GM12878 (cell line): ENCODE measurements at regions not wholly inside any gene's neighbourhood (a gene's known extent, or its start where the extent isn't known, plus 50 kb on each side); places are given as distances from the start of the nearest gene placed in this dataset.

Experiments used
- ATAC-seq: fragments of 200-7000 bp; cut with Tn5 transposase; 3 replicates; pipeline ENCODE4 v1.9.1; 2020; ENCODE audit warnings: mild to moderate bottlenecking, moderate library complexity
- BruUV-seq: library from RNA; stranded (reverse); fragments of 400-500 nt; replicated peaks from 2 replicates; lab custom pipeline; 2021; lab: Mats Ljungman, UMichigan
- CTCF ChIA-PET: fragments of 300-600 bp; sonication (Branson Sonifier 250); formaldehyde crosslinking; extraction: SDS; loops from one replicate; lab custom pipeline; 2021; ENCODE audit warnings: inconsistent platforms; lab: Yijun Ruan, JAX
- POLR2A ChIA-PET: fragments of 350-600 bp; formaldehyde crosslinking; extraction: SDS; loops from one replicate; lab custom pipeline; 2021; ENCODE audit warnings: inconsistent platforms; lab: Charles Lee
- RAD21 ChIA-PET: fragments of 300-600 bp; sonication (Branson Sonifier 250); formaldehyde crosslinking; loops from one replicate; lab custom pipeline; 2023; ENCODE audit warnings: antibody characterized with exemption; ENCODE audit not compliant: unreplicated experiment; lab: Charles Lee
- SMC1A ChIA-PET: fragments of 300-600 bp; sonication (Branson Sonifier 250); formaldehyde crosslinking; loops from one replicate; lab custom pipeline; 2023; ENCODE audit not compliant: unreplicated experiment, uncharacterized antibody; lab: Charles Lee
- DNase-seq: peaks from one replicate; pipeline ENCODE4 v3.0.0-alpha.2; 2011; ENCODE audit warnings: low read depth, low spot score
- FAIRE-seq: peaks from 3 replicates; lab custom pipeline; 2011; peaks lifted over from hg19 to GRCh38; lab: Jason Lieb, UNC
- H2AFZ ChIP-seq: 2 replicates; pipeline ENCODE4 v1.6.0; 2011; ENCODE audit warnings: low read depth, low read length, control low read depth; ENCODE audit not compliant: control insufficient read depth
- H3K27ac ChIP-seq: 2 replicates; pipeline ENCODE4 v1.5.1; 2011; ENCODE audit warnings: control low read depth; ENCODE audit not compliant: control insufficient read depth, insufficient read depth
- H3K27me3 ChIP-seq, 2 experiments: replicated peaks in 1 of 2; 2 replicates each; pipeline versions ENCODE4 v1.6.0 to v1.6.1; 2011; ENCODE audit warnings: low read length in 1 of 2; ENCODE audit not compliant: control insufficient read depth in 2 of 2, insufficient read depth in 2 of 2
- H3K36me3 ChIP-seq, 2 experiments: 2 replicates each; pipeline ENCODE4 v1.5.1; 2011; ENCODE audit warnings: low read length in 1 of 2; ENCODE audit not compliant: control insufficient read depth in 2 of 2, insufficient read depth in 2 of 2
- H3K4me1 ChIP-seq: 2 replicates; pipeline ENCODE4 v1.6.1; 2011; ENCODE audit warnings: mild to moderate bottlenecking, low read length, moderate library complexity, mixed read lengths; ENCODE audit not compliant: control insufficient read depth, insufficient read depth
- H3K4me2 ChIP-seq: 2 replicates; pipeline ENCODE4 v1.6.0; 2011; ENCODE audit warnings: control low read depth; ENCODE audit not compliant: control insufficient read depth, insufficient read depth
- H3K4me3 ChIP-seq: fragments of 200-600 bp; sonication (generic); 2 replicates; pipeline ENCODE4 v1.5.1; 2016
- H3K79me2 ChIP-seq: 2 replicates; pipeline ENCODE4 v1.6.0; 2011; ENCODE audit warnings: low read length; ENCODE audit not compliant: control insufficient read depth, insufficient read depth
- H3K9ac ChIP-seq: 2 replicates; pipeline ENCODE4 v1.8.0; 2011; ENCODE audit warnings: low read length, control low read depth, mixed read lengths; ENCODE audit not compliant: control insufficient read depth, insufficient read depth
- H3K9me3 ChIP-seq: replicated peaks from 3 replicates; pipeline ENCODE4 v1.5.1; 2011; ENCODE audit warnings: mild to moderate bottlenecking, low read length; ENCODE audit not compliant: control insufficient read depth, insufficient read depth
- H4K20me1 ChIP-seq: 2 replicates; pipeline ENCODE4 v1.6.0; 2011; ENCODE audit not compliant: control insufficient read depth, insufficient read depth
- BRCA1 ChIP-seq: IDR thresholded peaks from 2 replicates; pipeline ENCODE4 v1.6.1; 2011; ENCODE audit warnings: low read depth, low read length, improper control_type of control experiment
- E2F8 ChIP-seq: fragments of 450-650 bp; IDR thresholded peaks from 2 replicates; pipeline ENCODE4 v1.6.1; 2018; ENCODE audit warnings: mild to moderate bottlenecking, low read depth, moderate library complexity; ENCODE audit not compliant: partially characterized antibody
- HDAC2 ChIP-seq: fragments of 200-600 bp; sonication (generic); IDR thresholded peaks from 2 replicates; pipeline ENCODE4 v1.6.1; 2017
- HDAC6 ChIP-seq: fragments of 200-600 bp; sonication (generic); IDR thresholded peaks from one replicate; pipeline ENCODE4 v1.8.0; 2017; ENCODE audit warnings: antibody characterized with exemption; ENCODE audit not compliant: unreplicated experiment
- KAT2A ChIP-seq: conservative IDR thresholded peaks from 2 replicates; pipeline ENCODE4 v1.6.1; 2011; ENCODE audit warnings: low read depth, low read length; ENCODE audit not compliant: control insufficient read depth
- SP1 ChIP-seq: IDR thresholded peaks from one replicate; pipeline ENCODE4 v1.6.1; 2011; ENCODE audit warnings: low read depth, low read length
- STAT3 ChIP-seq: IDR thresholded peaks from 2 replicates; pipeline ENCODE4 v1.6.1; 2011; ENCODE audit warnings: low read depth, low read length, improper control_type of control experiment
- ZBED1 ChIP-seq: IDR thresholded peaks from 2 replicates; pipeline ENCODE4 v1.6.1; 2016; ENCODE audit warnings: borderline replicate concordance
- ZBTB40 ChIP-seq: fragments of 450-650 bp; IDR thresholded peaks from 2 replicates; pipeline ENCODE4 v1.6.1; 2016; ENCODE audit warnings: mild to moderate bottlenecking, moderate library complexity, borderline replicate concordance
- ZNF687 ChIP-seq: fragments of 450-650 bp; IDR thresholded peaks from 2 replicates; pipeline ENCODE4 v1.6.1; 2017; ENCODE audit warnings: mild to moderate bottlenecking, moderate library complexity
- WGBS: methylation state at CpG from one replicate; pipeline ENCODE4 v1.1.6; 2016; ENCODE audit warnings: low lambda C conversion rate; ENCODE audit not compliant: insufficient replicate concordance, insufficient coverage; ENCODE audit errors: missing lambda C conversion rate; 5-methylcytosine and 5-hydroxymethylcytosine counted together
- in situ Hi-C: fragments of 300-500 bp; cut with MboI; formaldehyde crosslinking; loops from 9 replicates; pipeline ENCODE4 v1.14.3; 2018; ENCODE audit warnings: mixed read lengths
- intact Hi-C: fragments of 100-400 bp; cut with micrococcal nuclease; formaldehyde crosslinking; loops from one replicate; pipeline ENCODE4 v1.14.2; 2022; ENCODE audit not compliant: unreplicated experiment

GRCh38 chr15:66620744-66621344 lies 55.0 kb upstream of the LCTL start:
- no peak for ATAC-seq

More at GRCh38 chr15:66620744-66621344, 55.0 kb upstream of the LCTL start:
- Histone ChIP-seq H4K20me1 (no peaks in the 10 kb centered on the region), H3K36me3 (no peaks in the 10 kb centered on the region), H3K9ac (no peak overlapping the region), H3K9me3 (no peaks in the 10 kb centered on the region), H3K4me3 (no peak overlapping the region), H2AFZ (no peak overlapping the region), H3K4me1 (0 out of 2 replicates have a peak, but pooled peaks cover 3% of the 10 kb centered on the region), H3K27me3 (peaks cover 0 to 6% of the 10 kb centered on the region in 2 experiments; a peak in 2 of 4 replicates), H3K79me2 (no peaks in the 10 kb centered on the region), H3K4me2 (no peak overlapping the region), H3K27ac (no peak overlapping the region)
- RAD21 ChIA-PET, result interaction anchor here (0.9 kb wide), 1 partner anchor 154 kb away, joined by 3 read pairs; no protein-coding TSS in a partner anchor
- DNase-seq (no peak), FAIRE-seq (no peak)
- intact Hi-C loops, result no loop called here
- in situ Hi-C loops, result loop anchor here (25.0 kb wide), 1 partner anchor 141 kb away; no protein-coding TSS in a partner anchor
- POLR2A ChIA-PET, result no interaction called here
- CTCF ChIA-PET, result interaction anchor here (0.6 to 1.5 kb wide), 4 partner anchors 15 to 657 kb away, joined by 3 to 7 read pairs (median 4); no protein-coding TSS in a partner anchor
- SMC1A ChIA-PET, result interaction anchor here (1.7 kb wide), 1 partner anchor 93 kb away, joined by 3 read pairs; no protein-coding TSS in a partner anchor
- TF ChIP-seq STAT3, result no peak
- TF ChIP-seq ZNF687, result no peak
- no peak for TF ChIP-seq SP1
- no peak for TF ChIP-seq ZBED1
- no peak for TF ChIP-seq HDAC6
- no peak for TF ChIP-seq KAT2A
- no peak for TF ChIP-seq ZBTB40
- no peak for TF ChIP-seq HDAC2
- TF ChIP-seq E2F8, result no peak
- no peak for TF ChIP-seq BRCA1
- BruUV-seq, result no TSS peak
- 39% methylated on average over 6 of the region's 6 CpGs for WGBS
